ENCODE measurements at regions not wholly inside any gene's neighbourhood (a gene's known extent, or its start where the extent isn't known, plus 50 kb on each side); places are given as distances from the start of the nearest gene placed in this dataset.
A peak's percentile ranks its signal among the peaks of the same experiment; 100 is the strongest.

GRCh38 chr16:85253084-85253941, 141.0 kb upstream of the CIBAR2 start:
- 35% methylated on average over 22 of the region's 22 CpGs for WGBS (ENCODE audit: insufficient coverage)

GRCh38 chr16:85254051-85254450, 141.8 kb upstream of the CIBAR2 start:
- Histone ChIP-seq H3K4me1 (ENCODE audit: control insufficient read depth, insufficient read depth, low read length) (peaks cover 49% of the 10 kb centered on the region), H3K27me3 (ENCODE audit: control insufficient read depth, insufficient read depth, low read length) (peaks cover 4% of the 10 kb centered on the region), H3K4me3 (ENCODE audit: low read depth, low read length) (no peak overlapping the region), H3K36me3 (ENCODE audit: control insufficient read depth, insufficient read depth, low read length) (peaks cover 4% of the 10 kb centered on the region), H3K9me3 (ENCODE audit: control insufficient read depth, insufficient read depth, low read length) (no peaks in the 10 kb centered on the region), H3K27ac (ENCODE audit: low read depth, low read length) (no peak overlapping the region)
- no peak for DNase-seq (ENCODE audit: low read depth in 4 of 6, low spot score in 6 of 6)
- WGBS (ENCODE audit: insufficient coverage) = 94% methylated on average over 9 of the region's 9 CpGs

More at GRCh38 chr16:85253084-85253941, 141.0 kb upstream of the CIBAR2 start:
- Histone ChIP-seq H3K27me3 (ENCODE audit: control insufficient read depth, insufficient read depth, low read length) (no peaks in the 10 kb centered on the region), H3K36me3 (ENCODE audit: control insufficient read depth, insufficient read depth, low read length) (peaks cover 4% of the 10 kb centered on the region), H3K27ac (ENCODE audit: low read depth, low read length) (no peak overlapping the region), H3K4me3 (ENCODE audit: low read depth, low read length) (no peak overlapping the region), H3K9me3 (ENCODE audit: control insufficient read depth, insufficient read depth, low read length) (no peaks in the 10 kb centered on the region), H3K4me1 (ENCODE audit: control insufficient read depth, insufficient read depth, low read length) (peaks cover 49% of the 10 kb centered on the region)
- DNase-seq (ENCODE audit: low read depth in 4 of 6, low spot score in 6 of 6) = peak in 2 of 6 donors; percentile 77 to 88

- peaks cover 48% of the 10 kb centered on the region for H3K4me1 ChIP-seq (ENCODE audit: control insufficient read depth, insufficient read depth, low read length)
These were observed 142.6 kb upstream of the CIBAR2 start for GRCh38 chr16:85254921-85255320.

GRCh38 chr16:85255777-85256176, 143.5 kb upstream of the CIBAR2 start:
- H3K9me3 ChIP-seq (ENCODE audit: control insufficient read depth, insufficient read depth, low read length) = no peaks in the 10 kb centered on the region
- no peak for DNase-seq (ENCODE audit: low read depth in 4 of 6, low spot score in 6 of 6)
- WGBS (ENCODE audit: insufficient coverage) = 95% methylated on average over 3 of the region's 10 CpGs
- H3K4me1 ChIP-seq (ENCODE audit: control insufficient read depth, insufficient read depth, low read length) = peaks cover 40% of the 10 kb centered on the region
- H3K27ac ChIP-seq (ENCODE audit: low read depth, low read length) = no peak overlapping the region
- H3K4me3 ChIP-seq (ENCODE audit: low read depth, low read length) = no peak overlapping the region
- H3K27me3 ChIP-seq (ENCODE audit: control insufficient read depth, insufficient read depth, low read length) = peaks cover 4% of the 10 kb centered on the region
- H3K36me3 ChIP-seq (ENCODE audit: control insufficient read depth, insufficient read depth, low read length) = peaks cover 4% of the 10 kb centered on the region

More at GRCh38 chr16:85254921-85255320, 142.6 kb upstream of the CIBAR2 start:
- DNase-seq (ENCODE audit: low read depth in 4 of 6, low spot score in 6 of 6) = no peak
- peaks cover 4% of the 10 kb centered on the region for H3K36me3 ChIP-seq (ENCODE audit: control insufficient read depth, insufficient read depth, low read length)
- H3K27ac ChIP-seq (ENCODE audit: low read depth, low read length) = no peak overlapping the region
- no peak overlapping the region for H3K4me3 ChIP-seq (ENCODE audit: low read depth, low read length)
- H3K9me3 ChIP-seq (ENCODE audit: control insufficient read depth, insufficient read depth, low read length) = no peaks in the 10 kb centered on the region
- WGBS (ENCODE audit: insufficient coverage) = 92% methylated on average over 18 of the region's 24 CpGs
- peaks cover 4% of the 10 kb centered on the region for H3K27me3 ChIP-seq (ENCODE audit: control insufficient read depth, insufficient read depth, low read length)

- WGBS (ENCODE audit: insufficient coverage) = 81% methylated on average over 13 of the region's 18 CpGs
- Histone ChIP-seq H3K4me1 (ENCODE audit: control insufficient read depth, insufficient read depth, low read length) (peaks cover 36% of the 10 kb centered on the region), H3K4me3 (ENCODE audit: low read depth, low read length) (no peak overlapping the region), H3K27me3 (ENCODE audit: control insufficient read depth, insufficient read depth, low read length) (peaks cover 4% of the 10 kb centered on the region), H3K9me3 (ENCODE audit: control insufficient read depth, insufficient read depth, low read length) (no peaks in the 10 kb centered on the region), H3K27ac (ENCODE audit: low read depth, low read length) (no peak overlapping the region), H3K36me3 (ENCODE audit: control insufficient read depth, insufficient read depth, low read length) (peaks cover 2% of the 10 kb centered on the region)
- no peak for DNase-seq (ENCODE audit: low read depth in 4 of 6, low spot score in 6 of 6)
These were observed 144.0 kb upstream of the CIBAR2 start for GRCh38 chr16:85256190-85256739.

GRCh38 chr16:85257483-85257882, 145.2 kb upstream of the CIBAR2 start:
- no peak overlapping the region for H3K4me3 ChIP-seq (ENCODE audit: low read depth, low read length)
- H3K27ac ChIP-seq (ENCODE audit: low read depth, low read length) = no peak overlapping the region
- no peaks in the 10 kb centered on the region for H3K36me3 ChIP-seq (ENCODE audit: control insufficient read depth, insufficient read depth, low read length)
- peaks cover 42% of the 10 kb centered on the region for H3K4me1 ChIP-seq (ENCODE audit: control insufficient read depth, insufficient read depth, low read length)
- DNase-seq (ENCODE audit: low read depth in 4 of 6, low spot score in 6 of 6) = no peak
- WGBS (ENCODE audit: insufficient coverage) = 100% methylated on average over 3 of the region's 8 CpGs
- peaks cover 4% of the 10 kb centered on the region for H3K27me3 ChIP-seq (ENCODE audit: control insufficient read depth, insufficient read depth, low read length)
- H3K9me3 ChIP-seq (ENCODE audit: control insufficient read depth, insufficient read depth, low read length) = no peaks in the 10 kb centered on the region

- Histone ChIP-seq H3K36me3 (ENCODE audit: control insufficient read depth, insufficient read depth, low read length) (no peaks in the 10 kb centered on the region), H3K4me1 (ENCODE audit: control insufficient read depth, insufficient read depth, low read length) (peaks cover 44% of the 10 kb centered on the region), H3K4me3 (ENCODE audit: low read depth, low read length) (no peak overlapping the region), H3K27ac (ENCODE audit: low read depth, low read length) (no peak overlapping the region), H3K27me3 (ENCODE audit: control insufficient read depth, insufficient read depth, low read length) (peaks cover 4% of the 10 kb centered on the region), H3K9me3 (ENCODE audit: control insufficient read depth, insufficient read depth, low read length) (no peaks in the 10 kb centered on the region)
- DNase-seq (ENCODE audit: low read depth in 4 of 6, low spot score in 6 of 6) = peak in 1 of 6 donors; percentile 38
- 42% methylated on average over 12 of the region's 12 CpGs for WGBS (ENCODE audit: insufficient coverage)
These were observed 145.9 kb upstream of the CIBAR2 start for GRCh38 chr16:85258166-85258565.

- no peaks in the 10 kb centered on the region for H3K9me3 ChIP-seq (ENCODE audit: control insufficient read depth, insufficient read depth, low read length)
- peaks cover 42% of the 10 kb centered on the region for H3K4me1 ChIP-seq (ENCODE audit: control insufficient read depth, insufficient read depth, low read length)
- WGBS (ENCODE audit: insufficient coverage) = 19% methylated on average over 18 of the region's 18 CpGs
- no peaks in the 10 kb centered on the region for H3K36me3 ChIP-seq (ENCODE audit: control insufficient read depth, insufficient read depth, low read length)
- no peak overlapping the region for H3K27ac ChIP-seq (ENCODE audit: low read depth, low read length)
- H3K4me3 ChIP-seq (ENCODE audit: low read depth, low read length) = no peak overlapping the region
- DNase-seq (ENCODE audit: low read depth in 4 of 6, low spot score in 6 of 6) = peak in 2 of 6 donors; percentile 72 to 74
- peaks cover 4% of the 10 kb centered on the region for H3K27me3 ChIP-seq (ENCODE audit: control insufficient read depth, insufficient read depth, low read length)
These were observed 146.4 kb upstream of the CIBAR2 start for GRCh38 chr16:85258629-85259028.

GRCh38 chr16:85259115-85259831, 147.0 kb upstream of the CIBAR2 start:
- WGBS (ENCODE audit: insufficient coverage) = 47% methylated on average over 14 of the region's 19 CpGs
- Histone ChIP-seq H3K27ac (ENCODE audit: low read depth, low read length) (no peak overlapping the region), H3K4me1 (ENCODE audit: control insufficient read depth, insufficient read depth, low read length) (peaks cover 44% of the 10 kb centered on the region), H3K9me3 (ENCODE audit: control insufficient read depth, insufficient read depth, low read length) (no peaks in the 10 kb centered on the region), H3K27me3 (ENCODE audit: control insufficient read depth, insufficient read depth, low read length) (peaks cover 4% of the 10 kb centered on the region), H3K36me3 (ENCODE audit: control insufficient read depth, insufficient read depth, low read length) (peaks cover 1% of the 10 kb centered on the region), H3K4me3 (ENCODE audit: low read depth, low read length) (no peak overlapping the region)
- DNase-seq (ENCODE audit: low read depth in 4 of 6, low spot score in 6 of 6) = no peak

Measured in spinal cord (tissue), 9 donors.